ENCODE measurements at regions not wholly inside any gene's neighbourhood (a gene's known extent, or its start where the extent isn't known, plus 50 kb on each side); places are given as distances from the start of the nearest gene placed in this dataset.
A peak's percentile ranks its signal among the peaks of the same experiment; 100 is the strongest.

- DNase-seq (ENCODE audit: low spot score in 2 of 2) (no peak), ATAC-seq (ENCODE audit: low read depth) (no peak)
- H3K4me3 Mint-ChIP-seq = no peak overlapping the region
- no peaks in the 10 kb centered on the region for H3K9me3 Mint-ChIP-seq
- H3K4me1 Mint-ChIP-seq = peaks cover 9% of the 10 kb centered on the region
- H3K27me3 Mint-ChIP-seq = peaks cover under 1% of the 10 kb centered on the region
- no peaks in the 10 kb centered on the region for H3K36me3 Mint-ChIP-seq
- H3K27ac Mint-ChIP-seq = no peak overlapping the region
Measured at GRCh38 chr2:176447616-176448015, 178.4 kb downstream of the MTX2 start.

- H3K4me1 Mint-ChIP-seq = peaks cover 9% of the 10 kb centered on the region
- DNase-seq (ENCODE audit: low spot score in 2 of 2) (no peak), ATAC-seq (ENCODE audit: low read depth) (no peak)
- no peaks in the 10 kb centered on the region for H3K36me3 Mint-ChIP-seq
- no peak overlapping the region for H3K27ac Mint-ChIP-seq
- no peaks in the 10 kb centered on the region for H3K9me3 Mint-ChIP-seq
- no peak overlapping the region for H3K4me3 Mint-ChIP-seq
- peaks cover 4% of the 10 kb centered on the region for H3K27me3 Mint-ChIP-seq
Measured at GRCh38 chr2:176449852-176450251, 180.6 kb downstream of the MTX2 start.

- DNase-seq (ENCODE audit: low spot score in 2 of 2) = no peak
- no peak for ATAC-seq (ENCODE audit: low read depth)
- Mint-ChIP-seq H3K4me3 (no peak overlapping the region), H3K36me3 (no peaks in the 10 kb centered on the region), H3K27ac (no peak overlapping the region), H3K9me3 (no peaks in the 10 kb centered on the region), H3K4me1 (peaks cover 3% of the 10 kb centered on the region), H3K27me3 (peaks cover 4% of the 10 kb centered on the region)
Measured at GRCh38 chr2:176453784-176454183, 184.5 kb downstream of the MTX2 start.

- DNase-seq (ENCODE audit: low spot score in 2 of 2) (peak; percentile 73 to 87), ATAC-seq (ENCODE audit: low read depth) (peak; percentile 70)
- Mint-ChIP-seq H3K36me3 (no peaks in the 10 kb centered on the region), H3K9me3 (no peaks in the 10 kb centered on the region), H3K27me3 (peaks cover 7% of the 10 kb centered on the region), H3K4me1 (no peaks in the 10 kb centered on the region), H3K4me3 (no peak overlapping the region), H3K27ac (no peak overlapping the region)
Measured at GRCh38 chr2:176454893-176455815, 185.9 kb downstream of the MTX2 start.

DNA sequence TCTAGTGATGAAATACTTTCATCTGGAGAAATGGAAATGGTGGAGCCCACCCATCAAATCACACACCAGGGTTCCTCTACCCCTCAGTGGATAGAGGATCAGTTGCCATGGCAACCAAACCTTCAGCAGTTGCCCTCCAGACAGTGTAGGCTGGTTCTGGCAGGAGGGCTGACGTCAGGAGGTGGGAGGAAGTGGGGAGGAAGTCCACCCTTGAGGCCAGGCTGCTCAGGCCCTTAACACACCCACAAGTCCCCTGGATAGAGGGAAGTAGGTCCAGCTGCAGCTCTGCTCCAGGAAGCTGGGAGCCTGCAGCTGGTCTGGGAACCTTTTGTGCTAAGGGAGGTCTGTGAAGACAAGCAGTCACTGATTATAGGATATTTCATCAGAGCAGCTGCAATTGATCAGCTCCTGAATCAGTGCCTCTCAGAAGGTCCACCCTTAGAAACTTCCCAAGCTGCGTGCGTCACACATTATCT is 186.6 kb downstream of the MTX2 start:
- H3K27ac Mint-ChIP-seq = no peak overlapping the region
- H3K27me3 Mint-ChIP-seq = peaks cover 7% of the 10 kb centered on the region
- no peak overlapping the region for H3K4me3 Mint-ChIP-seq
- H3K4me1 Mint-ChIP-seq = no peaks in the 10 kb centered on the region
- H3K9me3 Mint-ChIP-seq = no peaks in the 10 kb centered on the region
- H3K36me3 Mint-ChIP-seq = no peaks in the 10 kb centered on the region
- DNase-seq (ENCODE audit: low spot score in 2 of 2) (no peak), ATAC-seq (ENCODE audit: low read depth) (peak; percentile 41)

GRCh38 chr2:176457481-176457880 is 188.2 kb downstream of the MTX2 start:
- ATAC-seq (ENCODE audit: low read depth) (no peak), DNase-seq (ENCODE audit: low spot score in 2 of 2) (no peak)
- Mint-ChIP-seq H3K9me3 (no peaks in the 10 kb centered on the region), H3K27ac (no peak overlapping the region), H3K4me3 (no peak overlapping the region), H3K4me1 (no peaks in the 10 kb centered on the region), H3K27me3 (peaks cover 7% of the 10 kb centered on the region), H3K36me3 (no peaks in the 10 kb centered on the region)

DNA sequence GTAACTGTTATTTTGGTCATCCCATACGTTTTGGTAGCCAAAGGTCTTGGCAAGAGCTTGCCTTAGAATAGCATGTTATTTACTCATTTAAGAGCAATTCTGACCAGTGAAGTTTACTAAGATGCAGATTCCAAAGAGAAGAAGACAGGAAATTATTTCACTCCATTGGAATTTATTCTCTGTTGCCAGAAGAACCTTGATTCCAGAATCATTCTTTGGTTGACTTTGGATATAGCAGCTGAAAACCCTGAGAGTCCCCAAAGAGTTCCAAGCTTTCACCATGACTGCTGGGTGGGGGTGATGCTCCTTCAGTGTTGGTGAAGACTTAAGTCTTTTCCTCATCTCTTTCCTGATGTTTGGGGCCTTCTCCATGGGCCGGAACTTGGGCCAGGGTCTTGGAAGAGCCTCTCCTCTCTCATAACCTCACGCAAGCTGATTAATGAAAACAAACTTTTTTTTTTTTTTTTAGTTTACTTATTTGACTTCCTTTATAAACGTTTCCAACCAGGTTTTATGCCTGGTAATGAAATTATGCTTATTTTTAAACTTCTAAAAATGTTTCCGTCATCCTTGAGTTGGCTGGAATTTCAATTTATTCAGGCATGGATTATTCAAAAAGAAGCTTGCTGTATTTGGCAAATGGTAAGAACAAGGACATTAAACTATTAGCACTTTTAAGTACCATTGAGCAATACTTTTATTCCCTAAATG is 192.0 kb downstream of the MTX2 start:
- H3K27ac Mint-ChIP-seq = no peak overlapping the region
- peaks cover 10% of the 10 kb centered on the region for H3K27me3 Mint-ChIP-seq
- DNase-seq (ENCODE audit: low spot score in 2 of 2) = no peak
- H3K9me3 Mint-ChIP-seq = no peaks in the 10 kb centered on the region
- H3K36me3 Mint-ChIP-seq = no peaks in the 10 kb centered on the region
- no peaks in the 10 kb centered on the region for H3K4me1 Mint-ChIP-seq
- no peak overlapping the region for H3K4me3 Mint-ChIP-seq
- no peak for ATAC-seq (ENCODE audit: low read depth)

DNA sequence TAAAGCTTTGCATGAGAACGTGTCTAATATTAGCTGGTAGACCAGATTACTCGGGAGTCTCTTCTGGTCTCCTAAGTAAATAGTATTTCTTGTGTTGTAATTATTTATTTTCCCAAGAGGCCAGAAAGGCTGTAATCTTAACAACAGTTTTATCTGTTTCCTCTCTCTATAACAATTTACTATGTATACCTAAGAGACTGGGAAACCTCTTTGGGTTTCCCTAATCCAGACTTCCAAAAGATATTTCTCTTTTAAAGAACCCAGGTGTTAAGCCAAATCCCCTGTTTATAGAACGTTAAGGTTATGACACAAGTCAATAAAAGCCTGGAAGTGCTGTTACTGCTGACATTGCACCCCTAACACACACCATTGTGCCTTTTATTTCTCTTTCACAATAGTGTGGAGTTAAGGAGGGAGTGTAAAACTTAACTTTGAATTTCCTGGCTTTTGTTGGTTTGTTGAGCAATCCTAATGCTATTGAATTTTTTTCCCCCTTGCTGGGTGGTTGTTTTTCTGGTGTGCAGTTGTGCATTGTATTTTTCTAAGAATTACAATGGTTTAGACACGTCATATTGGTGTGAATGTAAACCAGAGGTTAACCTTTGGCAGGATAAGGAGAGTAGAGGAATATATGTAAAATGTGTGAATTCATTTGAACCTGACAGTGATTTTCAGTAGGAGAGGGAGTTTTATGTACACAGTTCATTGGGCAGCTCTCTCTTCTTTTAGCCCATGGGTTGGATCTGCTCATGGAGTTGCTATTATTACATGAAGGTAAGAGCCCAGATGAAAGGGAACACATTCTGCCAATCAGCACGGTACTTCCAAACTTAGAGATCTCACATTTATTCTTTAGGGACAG is 192.8 kb downstream of the MTX2 start:
- Mint-ChIP-seq H3K27ac (no peak overlapping the region), H3K4me1 (no peaks in the 10 kb centered on the region), H3K27me3 (peaks cover 11% of the 10 kb centered on the region), H3K36me3 (no peaks in the 10 kb centered on the region), H3K9me3 (no peaks in the 10 kb centered on the region), H3K4me3 (no peak overlapping the region)
- DNase-seq (ENCODE audit: low spot score in 2 of 2) (no peak), ATAC-seq (ENCODE audit: low read depth) (no peak)

GRCh38 chr2:176463546-176463945 is 194.3 kb downstream of the MTX2 start:
- no peak overlapping the region for H3K27ac Mint-ChIP-seq
- no peaks in the 10 kb centered on the region for H3K9me3 Mint-ChIP-seq
- H3K27me3 Mint-ChIP-seq = peaks cover 13% of the 10 kb centered on the region
- no peaks in the 10 kb centered on the region for H3K36me3 Mint-ChIP-seq
- DNase-seq (ENCODE audit: low spot score in 2 of 2) (no peak), ATAC-seq (ENCODE audit: low read depth) (no peak)
- H3K4me1 Mint-ChIP-seq = no peaks in the 10 kb centered on the region
- H3K4me3 Mint-ChIP-seq = no peak overlapping the region

GRCh38 chr2:176464886-176465564 is 195.8 kb downstream of the MTX2 start:
- no peak for DNase-seq (ENCODE audit: low spot score in 2 of 2)
- no peaks in the 10 kb centered on the region for H3K36me3 Mint-ChIP-seq
- no peaks in the 10 kb centered on the region for H3K4me1 Mint-ChIP-seq
- H3K9me3 Mint-ChIP-seq = no peaks in the 10 kb centered on the region
- no peak overlapping the region for H3K4me3 Mint-ChIP-seq
- H3K27ac Mint-ChIP-seq = no peak overlapping the region
- ATAC-seq (ENCODE audit: low read depth) = no peak
- peaks cover 10% of the 10 kb centered on the region for H3K27me3 Mint-ChIP-seq

- peaks cover 12% of the 10 kb centered on the region for H3K27me3 Mint-ChIP-seq
- peaks cover 2% of the 10 kb centered on the region for H3K4me1 Mint-ChIP-seq
- DNase-seq (ENCODE audit: low spot score in 2 of 2) (no peak), ATAC-seq (ENCODE audit: low read depth) (no peak)
- H3K4me3 Mint-ChIP-seq = no peak overlapping the region
- no peaks in the 10 kb centered on the region for H3K36me3 Mint-ChIP-seq
- H3K9me3 Mint-ChIP-seq = no peaks in the 10 kb centered on the region
- H3K27ac Mint-ChIP-seq = no peak overlapping the region
Measured at GRCh38 chr2:176466918-176467452, 197.7 kb downstream of the MTX2 start.

DNA sequence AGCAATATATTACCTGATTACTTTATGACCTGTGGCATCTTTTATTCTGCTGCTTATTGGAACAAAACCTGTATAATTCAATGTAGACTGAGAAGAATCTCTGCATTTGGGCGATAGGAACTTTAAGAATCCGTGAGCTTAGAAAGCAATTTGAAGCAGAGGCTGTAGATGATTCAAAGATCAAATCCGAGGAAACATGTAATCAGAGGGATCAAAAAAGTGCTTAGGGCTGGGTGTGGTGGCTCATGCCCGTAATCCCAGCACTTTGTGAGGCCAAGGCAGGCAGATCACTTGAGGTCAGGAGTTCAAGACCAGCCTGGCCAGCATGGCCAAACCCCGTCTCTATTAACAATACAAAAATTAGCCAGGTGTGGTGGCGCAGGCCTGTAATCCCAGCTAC is 198.4 kb downstream of the MTX2 start:
- Mint-ChIP-seq H3K4me3 (no peak overlapping the region), H3K27me3 (peaks cover 12% of the 10 kb centered on the region), H3K27ac (no peak overlapping the region), H3K9me3 (no peaks in the 10 kb centered on the region), H3K36me3 (no peaks in the 10 kb centered on the region), H3K4me1 (peaks cover 6% of the 10 kb centered on the region)
- no peak for DNase-seq (ENCODE audit: low spot score in 2 of 2)
- ATAC-seq (ENCODE audit: low read depth) = no peak

DNA sequence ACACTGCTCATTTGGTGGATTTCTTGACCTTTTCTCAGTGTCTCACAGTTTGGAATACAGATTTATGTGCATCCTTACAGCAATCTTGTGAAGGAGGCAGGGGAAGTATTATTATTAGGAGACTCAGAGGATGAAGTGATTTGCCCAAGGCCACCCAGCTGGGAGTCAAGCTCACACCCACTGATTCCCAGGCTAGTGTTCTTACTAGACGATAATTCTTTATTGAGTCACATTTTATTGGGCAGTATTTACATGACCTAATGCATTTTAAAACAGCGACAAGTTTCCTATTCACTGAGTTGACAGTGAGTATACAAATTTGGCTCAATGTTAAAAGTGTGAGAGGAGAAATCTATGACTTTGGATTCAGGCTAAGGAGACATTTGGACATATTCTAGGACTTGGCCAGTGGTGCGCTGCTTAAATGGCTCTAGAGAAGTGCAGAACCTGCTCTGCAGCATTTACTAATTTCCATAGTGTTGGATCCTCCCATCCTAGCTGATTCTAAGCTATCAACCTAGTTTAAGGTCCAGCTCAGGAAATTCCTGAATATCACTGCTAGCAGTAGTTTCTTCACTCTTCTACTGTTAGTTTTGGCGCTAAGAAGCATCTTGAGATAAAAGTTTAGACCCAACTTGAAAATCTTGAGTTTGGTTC is 199.3 kb downstream of the MTX2 start:
- H3K27me3 Mint-ChIP-seq = peaks cover 12% of the 10 kb centered on the region
- no peak for ATAC-seq (ENCODE audit: low read depth)
- H3K27ac Mint-ChIP-seq = no peak overlapping the region

More for the DNA sequence above, 199.3 kb downstream of the MTX2 start:
- Mint-ChIP-seq H3K4me3 (no peak overlapping the region), H3K9me3 (no peaks in the 10 kb centered on the region), H3K36me3 (no peaks in the 10 kb centered on the region), H3K4me1 (peaks cover 10% of the 10 kb centered on the region)
- no peak for DNase-seq (ENCODE audit: low spot score in 2 of 2)

Measured in memory B cell (primary cell).